GM18858 (cell line): ENCODE measurements at regions not wholly inside any gene's neighbourhood (a gene's known extent, or its start where the extent isn't known, plus 50 kb on each side); places are given as distances from the start of the nearest gene placed in this dataset.

ENCODE experiments used
- ATAC-seq: cut with Tn5 transposase; IDR thresholded peaks from one replicate; pipeline ENCODE4 v1.9.1; 2021; ENCODE audit not compliant: unreplicated experiment

DNA sequence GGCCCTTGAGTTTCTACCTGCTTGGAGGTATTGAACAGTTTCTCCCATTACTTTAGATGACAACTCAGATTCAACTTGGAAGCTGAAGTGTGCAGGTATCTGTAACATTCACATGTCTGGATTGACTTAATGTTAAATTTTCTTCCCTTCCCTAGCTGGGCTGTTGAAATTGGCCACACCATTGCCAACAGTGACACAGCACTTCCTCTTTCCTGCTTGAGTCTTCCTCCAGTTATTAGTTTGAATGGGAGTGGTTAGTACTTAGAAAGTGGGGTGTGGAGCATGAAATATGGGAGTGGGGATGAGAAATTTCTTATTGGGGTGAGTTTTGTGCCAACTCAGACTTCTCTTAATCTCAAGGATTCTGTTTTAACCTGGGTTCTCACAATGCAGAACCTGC is 454.9 kb downstream of the KCNJ2 start:
- no peak for ATAC-seq

GRCh38 chr17:70629902-70630301 is 460.6 kb downstream of the KCNJ2 start:
- ATAC-seq = no peak

DNA sequence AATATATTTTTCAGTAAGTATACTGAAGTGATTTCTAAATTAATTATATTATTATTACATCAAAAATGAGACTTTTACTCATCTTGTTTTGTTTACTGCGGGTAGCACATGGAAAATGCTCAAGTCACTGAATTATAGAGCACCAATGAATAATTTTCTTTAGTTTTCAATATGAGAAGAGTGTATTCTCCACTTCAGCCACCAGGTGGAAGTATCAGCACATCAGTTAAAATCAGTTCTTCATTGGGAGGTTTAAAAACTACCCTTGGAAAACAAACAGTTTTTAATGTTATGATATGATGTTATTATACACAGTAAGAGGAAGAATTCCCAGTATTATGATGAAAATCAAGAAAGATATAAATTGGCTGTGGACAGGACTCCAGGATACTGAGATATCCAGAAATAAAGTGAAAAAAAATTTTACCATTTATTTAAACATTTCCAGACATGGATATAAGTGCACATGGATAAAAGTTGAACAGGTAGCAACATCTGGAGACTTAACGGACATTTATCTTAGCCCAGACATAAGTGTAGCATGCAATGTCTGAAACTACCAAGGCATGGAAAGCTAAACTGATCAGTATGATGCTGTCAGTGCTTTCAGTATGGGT is 467.3 kb downstream of the KCNJ2 start:
- no peak for ATAC-seq

- no peak for ATAC-seq
These were observed 472.7 kb downstream of the KCNJ2 start for GRCh38 chr17:70642059-70642458.

DNA sequence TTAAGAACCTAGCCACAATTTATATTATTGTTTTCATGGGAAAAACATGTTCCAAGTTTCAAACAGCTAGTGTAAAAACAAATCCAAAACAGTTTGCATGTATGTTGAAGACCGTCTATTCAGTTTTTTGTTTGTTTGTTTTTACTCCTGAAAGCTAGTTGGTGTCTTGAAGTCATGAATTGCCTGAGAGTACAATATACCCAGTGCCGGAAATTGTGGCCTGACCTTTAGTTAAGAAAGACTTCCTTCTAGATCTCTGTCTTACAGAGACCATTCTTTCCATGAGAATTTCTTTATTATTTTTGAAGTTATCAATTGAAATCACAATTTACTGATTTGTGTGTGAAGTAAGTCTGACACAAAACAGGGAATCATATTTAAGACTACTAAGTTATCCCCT is 474.8 kb downstream of the KCNJ2 start:
- no peak for ATAC-seq

DNA sequence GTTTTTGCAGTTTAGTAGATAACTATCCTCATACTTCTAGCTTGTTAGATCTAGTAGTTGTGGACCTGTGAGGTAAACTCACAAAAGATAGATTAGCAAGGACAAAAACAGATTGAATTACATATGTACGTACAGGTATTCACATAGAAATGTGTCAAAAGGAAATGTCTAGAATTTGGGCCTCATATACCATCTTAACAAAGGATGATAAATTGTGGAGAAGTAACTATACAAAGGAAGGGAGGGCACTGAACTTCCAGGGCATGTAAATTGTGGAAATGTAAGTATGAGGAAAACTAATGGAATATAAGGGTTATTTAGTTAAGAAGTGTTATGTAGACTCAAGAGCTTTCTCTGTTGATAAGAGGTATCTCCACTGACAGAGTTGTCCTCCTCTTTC is 477.3 kb downstream of the KCNJ2 start:
- ATAC-seq = no peak

- ATAC-seq = no peak
These were observed 478.8 kb downstream of the KCNJ2 start for GRCh38 chr17:70648166-70648565.

DNA sequence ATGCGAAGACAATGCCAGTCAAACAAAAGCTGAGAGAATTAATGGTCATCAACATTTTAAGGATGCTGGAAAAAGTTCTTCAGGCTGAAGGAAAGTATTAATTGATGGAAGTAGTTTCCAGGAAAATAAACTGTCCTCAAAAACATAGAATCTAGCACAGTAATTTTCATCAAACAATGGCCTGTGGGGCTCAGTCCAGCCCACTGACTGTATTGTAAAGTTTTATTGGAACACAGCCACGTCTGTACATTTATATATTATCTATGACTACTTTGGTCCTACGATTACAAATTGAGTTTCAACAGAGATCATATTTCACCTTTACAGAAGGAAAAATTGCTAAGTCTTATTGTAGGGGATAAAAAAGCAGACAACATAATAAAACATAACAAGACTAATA is 484.5 kb downstream of the KCNJ2 start:
- ATAC-seq = no peak

DNA sequence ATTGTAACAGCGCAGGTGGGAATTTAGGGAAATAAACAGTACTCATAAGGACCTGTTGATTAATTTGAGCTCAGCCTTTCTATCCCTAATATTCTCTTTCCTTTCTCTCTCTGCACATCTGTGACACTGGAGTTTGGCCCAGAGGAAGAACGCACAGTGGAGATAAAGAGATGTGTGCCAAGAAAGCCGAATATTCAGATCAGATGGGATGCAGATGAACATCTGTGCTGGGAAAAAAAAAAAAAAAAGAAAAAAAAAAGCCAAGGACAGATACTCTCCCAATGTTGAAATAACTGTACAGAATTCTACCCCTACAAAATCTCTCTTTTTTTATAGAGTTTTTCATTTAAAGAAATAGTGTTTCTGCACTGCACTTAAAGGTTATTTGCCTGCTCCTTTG is 485.4 kb downstream of the KCNJ2 start:
- no peak for ATAC-seq

GRCh38 chr17:70655176-70655958 is 486.0 kb downstream of the KCNJ2 start:
- ATAC-seq = no peak

DNA sequence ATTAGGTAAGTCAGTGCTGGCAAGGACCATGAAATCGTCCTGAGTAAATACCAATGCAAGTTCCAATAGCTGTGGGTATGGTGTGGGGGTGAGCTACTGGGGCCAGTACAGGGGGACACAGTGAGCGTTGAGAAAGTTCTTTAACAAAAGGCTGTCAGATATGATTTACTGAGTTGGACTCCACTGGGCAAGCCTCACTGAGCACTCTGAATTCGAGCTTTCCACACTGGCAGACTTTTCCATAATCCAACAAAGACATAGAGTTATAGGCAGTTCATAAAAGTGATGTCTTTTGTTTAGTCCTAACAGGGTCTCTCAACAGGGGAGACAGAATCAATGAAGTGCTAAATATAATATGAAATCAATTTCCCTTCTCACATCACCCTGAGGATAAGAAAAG is 489.0 kb downstream of the KCNJ2 start:
- no peak for ATAC-seq

DNA sequence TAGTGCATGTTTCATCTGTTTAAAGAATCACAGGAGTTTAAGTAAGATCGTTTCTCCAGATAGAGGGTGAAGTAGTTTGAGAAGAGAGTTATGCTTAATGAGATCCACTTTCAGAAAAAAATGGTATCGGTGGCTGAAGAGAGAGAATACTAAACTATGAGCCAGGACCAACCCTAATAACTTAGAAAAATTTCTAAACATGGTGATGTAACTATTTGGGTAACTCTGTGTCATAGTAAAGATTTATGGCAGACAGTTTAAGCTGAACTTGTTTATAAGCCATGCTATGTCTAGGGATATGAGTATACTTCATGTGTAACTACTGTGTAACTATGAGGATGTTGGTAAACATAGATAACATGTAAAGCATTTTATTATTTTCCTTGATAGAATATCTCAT is 489.5 kb downstream of the KCNJ2 start:
- ATAC-seq = no peak

DNA sequence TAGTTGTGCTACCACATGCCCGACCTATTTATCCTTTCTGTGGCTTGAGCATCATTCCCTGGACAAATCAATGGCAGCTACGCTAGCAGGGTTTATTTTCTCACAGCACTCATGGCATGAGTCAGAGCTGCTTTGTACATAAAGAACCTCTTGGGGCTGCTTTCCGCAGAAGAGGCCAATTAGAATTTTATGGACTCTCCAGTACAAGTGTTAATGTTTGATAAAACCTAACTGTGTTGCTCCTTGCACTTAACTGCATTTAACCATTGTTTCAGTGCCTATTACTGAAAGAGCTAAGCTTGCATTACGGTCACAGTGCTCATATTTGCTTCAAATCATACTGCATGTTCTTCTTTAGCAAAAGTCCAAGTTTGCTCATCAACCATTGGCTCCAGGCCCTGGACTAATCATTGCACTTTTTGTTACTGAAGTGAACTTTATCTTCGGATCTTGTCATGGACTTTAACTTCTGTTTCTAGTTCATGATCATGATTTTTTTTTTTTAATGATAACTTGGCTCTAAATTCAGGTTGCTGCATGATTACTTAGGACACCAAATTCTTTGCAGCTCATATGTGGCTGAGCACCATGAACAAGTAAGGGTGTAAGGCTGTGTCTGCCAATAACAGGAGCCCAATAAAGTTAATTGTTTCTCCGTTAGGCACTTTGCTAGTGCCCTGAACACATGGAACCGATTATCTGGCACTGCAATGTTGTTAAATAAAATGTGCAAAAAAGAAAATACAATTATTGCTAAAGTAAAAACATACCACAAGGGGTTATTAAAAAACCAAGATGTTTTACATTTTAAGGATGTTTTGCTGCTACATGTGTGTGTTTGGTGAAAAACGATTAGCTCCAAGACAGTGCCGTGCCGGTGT is 492.2 kb downstream of the KCNJ2 start:
- ATAC-seq = no peak

GRCh38 chr17:70668276-70668937 is 499.1 kb downstream of the KCNJ2 start:
- no peak for ATAC-seq

GRCh38 chr17:70668938-70669778 is 499.8 kb downstream of the KCNJ2 start:
- ATAC-seq = no peak

DNA sequence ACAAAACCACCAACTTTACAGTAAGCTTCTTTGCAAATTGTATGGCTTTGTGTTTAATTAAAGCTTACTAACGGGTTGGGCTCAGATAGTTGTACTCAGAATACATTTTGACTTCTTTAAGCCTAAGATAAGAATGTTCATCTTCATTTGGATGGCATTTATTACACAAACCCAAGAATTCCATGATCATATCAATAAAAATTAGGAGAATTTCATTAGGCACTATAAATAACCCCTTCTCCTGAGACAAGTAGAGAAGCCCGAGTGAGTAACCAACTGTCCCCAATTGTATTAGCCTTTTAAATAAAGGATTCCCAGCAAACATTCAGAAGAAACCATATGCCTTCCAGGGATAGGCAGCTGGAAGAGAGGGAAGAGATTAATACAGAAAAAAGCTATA is 504.7 kb downstream of the KCNJ2 start:
- no peak for ATAC-seq

- ATAC-seq = no peak
These were observed 505.8 kb downstream of the KCNJ2 start for GRCh38 chr17:70675070-70675590.

DNA sequence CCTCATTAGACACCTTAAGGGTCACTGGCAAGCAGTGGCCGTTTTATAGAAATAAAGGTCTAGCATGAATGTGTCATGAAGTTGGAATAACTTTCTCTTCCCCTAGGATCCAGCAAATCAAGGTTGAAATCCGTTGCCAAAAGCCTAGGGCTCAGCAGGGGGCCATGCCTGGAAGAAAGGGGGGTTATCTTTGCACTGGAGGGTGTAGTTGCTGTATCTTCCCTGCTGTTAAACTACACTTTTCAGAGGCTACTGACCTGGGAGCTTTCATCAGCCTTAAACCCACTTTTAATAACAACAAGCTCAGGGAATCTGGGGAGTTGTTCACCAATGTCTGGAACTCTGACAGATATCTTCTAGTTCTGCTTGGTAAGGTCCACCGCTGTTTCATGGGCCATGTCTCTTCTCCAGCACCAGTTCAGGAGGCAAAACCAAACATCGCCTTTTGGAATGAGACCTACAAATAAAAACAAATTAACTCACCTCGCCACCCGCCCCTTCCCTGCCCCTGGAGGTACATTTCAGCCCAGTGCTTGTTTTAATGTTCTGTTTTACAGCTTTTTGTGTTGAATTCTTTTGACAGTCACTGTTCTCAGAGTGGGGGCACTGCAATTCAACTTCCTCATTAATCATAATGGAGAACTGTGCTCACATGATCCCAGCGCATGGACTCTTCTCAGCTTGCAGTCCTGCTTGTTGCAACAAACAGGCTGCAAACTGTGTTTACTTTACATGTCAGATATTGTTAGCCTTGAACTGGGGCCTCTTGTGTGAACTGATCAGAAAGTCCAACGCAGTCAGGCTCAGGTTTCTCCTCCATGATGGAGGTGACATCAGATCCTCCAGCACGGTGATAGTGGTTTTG is 508.7 kb downstream of the KCNJ2 start:
- ATAC-seq = no peak

- ATAC-seq = no peak
These were observed 509.6 kb downstream of the KCNJ2 start for GRCh38 chr17:70678889-70679288.
